Sigmoid colon (tissue), 6 donors: ENCODE measurements at regions not wholly inside any gene's neighbourhood (a gene's known extent, or its start where the extent isn't known, plus 50 kb on each side); places are given as distances from the start of the nearest gene placed in this dataset.

Experiments
- DNase-seq: peaks from one replicate; pipeline ENCODE4 v3.0.0-alpha.2; 2019
- H3K27ac ChIP-seq, 4 donors: fragments of 200-600 bp; sonication (generic); one replicate each; pipeline ENCODE4 v1.5.1; 2016 to 2019; ENCODE audit warnings: mild to moderate bottlenecking in 1 of 4
- H3K27me3 ChIP-seq, 3 donors: fragments of 200-600 bp; sonication (generic); one replicate each; pipeline ENCODE4 v1.5.1; 2019; ENCODE audit warnings: mild to moderate bottlenecking in 1 of 3
- H3K36me3 ChIP-seq, 4 donors: fragments of 200-600 bp; sonication (generic); one replicate each; pipeline ENCODE4 v1.5.1; 2016 to 2019
- H3K4me1 ChIP-seq, 4 donors: fragments of 200-600 bp; sonication (generic); one replicate each; pipeline ENCODE4 v1.5.1; 2017 to 2019
- H3K4me3 ChIP-seq, 4 donors: fragments of 200-600 bp; sonication (generic); one replicate each; pipeline ENCODE4 v1.5.1; 2017 to 2019; ENCODE audit warnings: mild to moderate bottlenecking in 2 of 4, moderate library complexity in 1 of 4
- H3K9me3 ChIP-seq, 4 donors: fragments of 200-600 bp in 3 of 4; sonication (generic) in 3 of 4; one replicate each; pipeline versions ENCODE4 v1.5.1 to v1.6.1; 2013 to 2019
- EP300 ChIP-seq, 4 donors: sonication (generic); formaldehyde crosslinking; IDR thresholded peaks; one replicate each; pipeline ENCODE4 v1.6.1; 2017; ENCODE audit warnings: antibody characterized with exemption in 4 of 4
- POLR2A ChIP-seq, 2 donors: fragments of 450-650 bp; IDR thresholded peaks; one replicate each; pipeline ENCODE4 v1.6.1; 2016; ENCODE audit warnings: antibody characterized with exemption in 2 of 2, mild to moderate bottlenecking in 2 of 2, moderate library complexity in 2 of 2
- POLR2AphosphoS5 ChIP-seq, 4 donors: sonication (generic); formaldehyde crosslinking; IDR thresholded peaks; one replicate each; pipeline ENCODE4 v1.6.1; 2017; ENCODE audit warnings: antibody characterized with exemption in 4 of 4
- WGBS, 2 donors: extraction: QIAGEN DNeasy Blood & Tissue Kit; methylation state at CpG; one replicate each; pipeline ENCODE4 v1.1.7; 2013; 5-methylcytosine and 5-hydroxymethylcytosine counted together
- intact Hi-C: fragments of 100-400 bp; cut with DNase I; formaldehyde crosslinking; loops from one replicate; pipeline ENCODE4 v1.15.1; 2023
- TF ChIP-seq, protein P1 (sequence below), 4 experiments: fragments of 450-650 bp in 3 of 4; fragments of 200-600 bp in 1 of 4; IDR thresholded peaks; one replicate each; pipeline ENCODE4 v1.5.1; 2016 to 2019; ENCODE audit warnings: antibody characterized with exemption in 4 of 4, mild to moderate bottlenecking in 3 of 4, moderate library complexity in 2 of 4
- donor health status: healthy with polysubstance abuse.
- donor health status: healthy.

DNA sequence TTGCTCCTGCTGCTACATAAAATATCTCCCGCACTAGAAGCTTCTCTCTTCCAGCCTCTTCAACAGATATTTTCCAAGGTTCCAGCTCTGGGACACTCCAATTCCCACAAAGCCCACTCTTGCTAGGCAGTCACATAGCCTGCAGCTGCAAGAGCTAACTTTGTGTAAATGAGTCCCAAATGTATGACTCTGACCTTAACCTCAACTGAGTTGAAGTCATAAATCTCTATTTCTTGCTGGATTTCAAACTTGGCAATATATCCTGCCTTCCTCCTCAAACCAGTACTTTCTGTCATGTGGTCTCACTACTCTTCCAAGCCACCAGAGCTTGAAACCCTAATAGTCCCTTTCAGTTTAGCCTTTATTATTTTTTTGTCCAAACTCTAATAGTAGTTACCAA, 315.4 kb upstream of the GRIA3 start:
- no peaks in the 10 kb centered on the region for H3K4me1 ChIP-seq
- H3K36me3 ChIP-seq = no peaks in the 10 kb centered on the region
- no peak overlapping the region for H3K27ac ChIP-seq
- no peak for DNase-seq
- no peaks in the 10 kb centered on the region for H3K27me3 ChIP-seq
- intact Hi-C loops = no loop called here
- H3K9me3 ChIP-seq = no peaks in the 10 kb centered on the region
- no peak overlapping the region for H3K4me3 ChIP-seq
- no peak for TF ChIP-seq EP300 (IDR thresholded peaks at IDR 0.05)
- TF ChIP-seq POLR2A (IDR thresholded peaks at IDR 0.05) = no peak
- 60 to 63% methylated on average over 1 of the region's 1 CpG for WGBS, 2 donors

DNA sequence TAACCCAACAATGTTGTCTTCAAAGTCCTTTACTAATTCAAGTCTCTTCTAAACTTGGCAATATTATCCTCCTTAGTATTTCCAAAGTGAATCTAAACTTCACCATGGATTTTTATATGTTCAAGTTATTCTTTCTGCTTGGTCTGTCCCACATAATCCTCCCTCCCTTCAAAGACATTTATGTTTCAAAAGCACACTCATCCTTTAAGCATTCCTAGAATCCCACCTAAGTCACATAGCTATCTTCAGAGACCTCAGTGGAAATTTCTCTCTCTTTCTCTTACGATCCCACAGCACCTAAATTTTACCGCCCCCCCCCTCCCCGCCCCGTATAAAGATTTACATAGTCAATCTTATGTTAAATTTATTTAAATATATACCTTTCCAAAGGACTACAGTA, 314.9 kb upstream of the GRIA3 start:
- Histone ChIP-seq H3K4me3 (no peak overlapping the region), H3K9me3 (no peaks in the 10 kb centered on the region), H3K4me1 (no peaks in the 10 kb centered on the region), H3K27me3 (no peaks in the 10 kb centered on the region), H3K36me3 (no peaks in the 10 kb centered on the region), H3K27ac (no peak overlapping the region)
- TF ChIP-seq, protein P1, sequence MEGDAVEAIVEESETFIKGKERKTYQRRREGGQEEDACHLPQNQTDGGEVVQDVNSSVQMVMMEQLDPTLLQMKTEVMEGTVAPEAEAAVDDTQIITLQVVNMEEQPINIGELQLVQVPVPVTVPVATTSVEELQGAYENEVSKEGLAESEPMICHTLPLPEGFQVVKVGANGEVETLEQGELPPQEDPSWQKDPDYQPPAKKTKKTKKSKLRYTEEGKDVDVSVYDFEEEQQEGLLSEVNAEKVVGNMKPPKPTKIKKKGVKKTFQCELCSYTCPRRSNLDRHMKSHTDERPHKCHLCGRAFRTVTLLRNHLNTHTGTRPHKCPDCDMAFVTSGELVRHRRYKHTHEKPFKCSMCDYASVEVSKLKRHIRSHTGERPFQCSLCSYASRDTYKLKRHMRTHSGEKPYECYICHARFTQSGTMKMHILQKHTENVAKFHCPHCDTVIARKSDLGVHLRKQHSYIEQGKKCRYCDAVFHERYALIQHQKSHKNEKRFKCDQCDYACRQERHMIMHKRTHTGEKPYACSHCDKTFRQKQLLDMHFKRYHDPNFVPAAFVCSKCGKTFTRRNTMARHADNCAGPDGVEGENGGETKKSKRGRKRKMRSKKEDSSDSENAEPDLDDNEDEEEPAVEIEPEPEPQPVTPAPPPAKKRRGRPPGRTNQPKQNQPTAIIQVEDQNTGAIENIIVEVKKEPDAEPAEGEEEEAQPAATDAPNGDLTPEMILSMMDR (IDR thresholded peaks at IDR 0.05) = no peak
- TF ChIP-seq EP300 (IDR thresholded peaks at IDR 0.05) = no peak
- no peak for TF ChIP-seq POLR2A (IDR thresholded peaks at IDR 0.05)
- TF ChIP-seq POLR2AphosphoS5 (IDR thresholded peaks at IDR 0.05) = no peak
- no peak for DNase-seq
- 94 to 96% methylated on average over 4 of the region's 4 CpGs for WGBS, 2 donors
- intact Hi-C loops = no loop called here

DNA sequence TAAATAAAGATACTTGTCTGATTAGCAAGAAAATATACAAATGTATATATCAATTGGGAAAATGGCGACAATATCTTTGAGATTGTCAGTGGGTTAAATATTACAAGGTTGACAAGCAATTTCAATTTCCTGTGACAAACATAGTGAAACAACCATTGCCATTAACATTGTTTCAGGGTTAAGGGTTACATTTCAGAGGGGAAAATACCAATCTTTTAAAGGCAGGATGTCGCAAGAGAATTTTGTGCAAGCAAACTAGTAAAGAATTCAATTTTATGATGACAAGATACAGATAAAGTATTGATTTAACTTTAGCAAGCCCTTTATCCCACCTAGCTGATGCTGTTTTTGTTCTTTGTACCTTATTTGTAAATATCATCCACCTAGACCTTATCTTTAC, 305.8 kb upstream of the GRIA3 start:
- TF ChIP-seq EP300 (IDR thresholded peaks at IDR 0.05) (no peak), POLR2A (IDR thresholded peaks at IDR 0.05) (no peak), POLR2AphosphoS5 (IDR thresholded peaks at IDR 0.05) (no peak)
- TF ChIP-seq, protein P1 (IDR thresholded peaks at IDR 0.05) = no peak
- no peaks in the 10 kb centered on the region for H3K9me3 ChIP-seq
- no peak for DNase-seq
- no peaks in the 10 kb centered on the region for H3K4me1 ChIP-seq
- H3K27me3 ChIP-seq = no peaks in the 10 kb centered on the region
- intact Hi-C loops = no loop called here
- no peaks in the 10 kb centered on the region for H3K36me3 ChIP-seq
- no peak overlapping the region for H3K27ac ChIP-seq
- H3K4me3 ChIP-seq = no peak overlapping the region
- WGBS, 2 donors = 45 to 58% methylated on average over 2 of the region's 2 CpGs

DNA sequence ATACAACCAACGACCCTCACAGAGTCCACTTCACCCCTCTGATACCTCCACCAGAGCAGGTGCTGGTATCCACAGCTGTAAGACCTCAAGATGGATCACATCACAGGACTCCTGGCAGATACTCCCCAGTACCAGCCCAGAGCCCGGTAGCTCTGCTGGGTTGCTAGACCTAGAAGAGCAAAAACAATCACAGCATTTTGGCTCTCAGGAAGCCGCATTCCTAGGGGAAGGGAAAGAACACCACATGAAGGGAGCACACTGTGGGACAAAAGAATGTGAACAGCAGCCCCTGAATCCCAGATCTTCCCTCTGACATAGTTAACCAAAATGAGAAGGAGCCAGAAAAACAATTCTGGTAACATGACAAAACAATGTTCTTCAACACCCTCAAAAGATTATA, 303.1 kb upstream of the GRIA3 start:
- Histone ChIP-seq H3K9me3 (no peaks in the 10 kb centered on the region), H3K4me1 (no peaks in the 10 kb centered on the region), H3K36me3 (no peaks in the 10 kb centered on the region), H3K27ac (no peak overlapping the region), H3K27me3 (no peaks in the 10 kb centered on the region), H3K4me3 (no peak overlapping the region)
- TF ChIP-seq POLR2A (IDR thresholded peaks at IDR 0.05) (no peak), EP300 (IDR thresholded peaks at IDR 0.05) (no peak), POLR2AphosphoS5 (IDR thresholded peaks at IDR 0.05) (no peak)
- TF ChIP-seq, protein P1 (IDR thresholded peaks at IDR 0.05) = no peak
- WGBS, 2 donors = 79 to 80% methylated on average over 3 of the region's 3 CpGs
- DNase-seq = no peak
- intact Hi-C loops = no loop called here

DNA sequence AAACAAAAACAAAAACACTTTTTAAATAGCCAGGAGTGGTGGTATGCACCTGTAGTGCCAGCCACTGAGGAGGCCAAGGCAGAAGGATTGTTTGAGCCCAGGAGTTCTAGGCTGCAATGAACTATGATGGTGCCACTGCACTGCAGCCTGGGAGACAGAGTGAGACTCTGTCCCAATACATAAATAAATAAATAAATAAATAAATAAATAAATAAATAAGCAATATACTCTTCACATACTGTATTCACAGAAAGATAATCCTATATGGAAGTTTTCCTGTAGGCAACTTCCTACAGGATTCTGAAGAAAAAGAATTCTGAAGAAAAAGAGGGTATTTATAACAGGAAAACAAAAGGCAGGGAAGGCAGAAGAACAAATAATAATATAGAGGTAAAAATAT, 293.3 kb upstream of the GRIA3 start:
- DNase-seq = no peak
- no peaks in the 10 kb centered on the region for H3K36me3 ChIP-seq
- no peaks in the 10 kb centered on the region for H3K27me3 ChIP-seq
- H3K4me1 ChIP-seq = no peaks in the 10 kb centered on the region
- H3K4me3 ChIP-seq = no peak overlapping the region
- TF ChIP-seq POLR2A (IDR thresholded peaks at IDR 0.05) = no peak
- no peak for TF ChIP-seq EP300 (IDR thresholded peaks at IDR 0.05)
- TF ChIP-seq, protein P1 (IDR thresholded peaks at IDR 0.05) = no peak
- TF ChIP-seq POLR2AphosphoS5 (IDR thresholded peaks at IDR 0.05) = no peak
- H3K9me3 ChIP-seq = no peaks in the 10 kb centered on the region
- H3K27ac ChIP-seq = no peak overlapping the region
- intact Hi-C loops = no loop called here
